ENCODE measurements at regions not wholly inside any gene's neighbourhood (a gene's known extent, or its start where the extent isn't known, plus 50 kb on each side); places are given as distances from the start of the nearest gene placed in this dataset.
"Not testable (repeated sequence)": the region's sequence is repeated elsewhere in the genome, so short reads cannot be mapped to it uniquely, and the experiment has no call there.

GRCh38 chr1:30099587-30100523 lies 623.5 kb downstream of the MATN1 start:
- Histone ChIP-seq H3K9me3 (peaks cover 0 to 3% (median 0%) of the 10 kb centered on the region in 4 donors), H3K27me3 (peaks cover 0 to 8% of the 10 kb centered on the region in 2 donors), H3K4me3 (no peak overlapping the region), H3K4me1 (no peaks in the 10 kb centered on the region), H3K36me3 (no peaks in the 10 kb centered on the region), H3K27ac (no peak overlapping the region)
- WGBS, 2 donors = 70 to 71% methylated on average over 24 of the region's 24 CpGs
- DNase-seq (ENCODE audit: low spot score in 2 of 2) = no peak
- no peak for TF ChIP-seq EP300 (IDR thresholded peaks at IDR 0.05)
- no peak for TF ChIP-seq CTCF (IDR thresholded peaks at IDR 0.05)
- no peak for TF ChIP-seq POLR2A (IDR thresholded peaks at IDR 0.05)

- H3K27ac ChIP-seq; H3K4me3 ChIP-seq; DNase-seq (ENCODE audit: low spot score in 2 of 2); H3K36me3 ChIP-seq; H3K4me1 ChIP-seq; H3K27me3 ChIP-seq: not testable (repeated sequence)
- WGBS, 2 donors = 66 to 71% methylated on average over 3 of the region's 3 CpGs
- peaks cover 0 to 16% (median under 1%) of the 10 kb centered on the region in 4 donors for H3K9me3 ChIP-seq
Observed at GRCh38 chr1:30097851-30098250, 625.5 kb downstream of the MATN1 start.

- no peak for DNase-seq (ENCODE audit: low spot score in 2 of 2)
- H3K36me3 ChIP-seq = no peaks in the 10 kb centered on the region
- no peaks in the 10 kb centered on the region for H3K27me3 ChIP-seq
- H3K4me3 ChIP-seq = no peak overlapping the region
- H3K4me1 ChIP-seq = no peaks in the 10 kb centered on the region
- TF ChIP-seq POLR2A (IDR thresholded peaks at IDR 0.05) (no peak), CTCF (IDR thresholded peaks at IDR 0.05) (no peak), EP300 (IDR thresholded peaks at IDR 0.05) (no peak)
- no peak overlapping the region for H3K27ac ChIP-seq
- H3K9me3 ChIP-seq = peaks cover 0 to 35% (median 1%) of the 10 kb centered on the region in 4 donors
- 87 to 92% methylated on average over 7 to 9 of the region's 9 CpGs for WGBS, 2 donors
Observed at GRCh38 chr1:30095451-30096025, 627.8 kb downstream of the MATN1 start.

GRCh38 chr1:30095051-30095450 lies 628.3 kb downstream of the MATN1 start:
- Histone ChIP-seq H3K27me3 (no peaks in the 10 kb centered on the region), H3K9me3 (peaks cover 0 to 35% (median 1%) of the 10 kb centered on the region in 4 donors), H3K4me3 (no peak overlapping the region), H3K27ac (no peak overlapping the region), H3K4me1 (no peaks in the 10 kb centered on the region), H3K36me3 (no peaks in the 10 kb centered on the region)
- DNase-seq (ENCODE audit: low spot score in 2 of 2) = no peak
- 93 to 94% methylated on average over 3 to 4 of the region's 4 CpGs for WGBS, 2 donors
- TF ChIP-seq EP300 (IDR thresholded peaks at IDR 0.05) (no peak), POLR2A (IDR thresholded peaks at IDR 0.05) (no peak), CTCF (IDR thresholded peaks at IDR 0.05) (no peak)

GRCh38 chr1:30092051-30092858 lies 631.1 kb downstream of the MATN1 start:
- Histone ChIP-seq H3K9me3 (peaks cover 0 to 32% (median 1%) of the 10 kb centered on the region in 4 donors), H3K27ac (no peak overlapping the region), H3K36me3 (no peaks in the 10 kb centered on the region), H3K4me3 (no peak overlapping the region), H3K4me1 (peaks cover 0 to 5% (median 0%) of the 10 kb centered on the region in 4 donors), H3K27me3 (no peaks in the 10 kb centered on the region)
- TF ChIP-seq EP300 (IDR thresholded peaks at IDR 0.05) = no peak
- TF ChIP-seq POLR2A (IDR thresholded peaks at IDR 0.05) = no peak
- TF ChIP-seq CTCF (IDR thresholded peaks at IDR 0.05) = no peak
- DNase-seq (ENCODE audit: low spot score in 2 of 2) = no peak
- 94 to 95% methylated on average over 12 of the region's 12 CpGs for WGBS, 2 donors
